ENCODE measurements at regions not wholly inside any gene's neighbourhood (a gene's known extent, or its start where the extent isn't known, plus 50 kb on each side); places are given as distances from the start of the nearest gene placed in this dataset.

- H3K27ac ChIP-seq, result no peak overlapping the region
- TF ChIP-seq CTCF (IDR thresholded peaks at IDR 0.05) (no peak), EP300 (IDR thresholded peaks at IDR 0.05) (no peak), POLR2A (IDR thresholded peaks at IDR 0.05) (no peak)
- no peak overlapping the region for H3K4me3 ChIP-seq
- H3K27me3 ChIP-seq, result no peaks in the 10 kb centered on the region
- no peaks in the 10 kb centered on the region for H3K36me3 ChIP-seq
- no peak for DNase-seq
- intact Hi-C loops (cut with DNase I), result no loop called here
- 62 to 74% (median 69%) methylated on average over 9 of the region's 9 CpGs for WGBS, 3 donors
- no peaks in the 10 kb centered on the region for H3K4me1 ChIP-seq (ENCODE audit: insufficient read depth)
- H3K9me3 ChIP-seq, result no peaks in the 10 kb centered on the region
Observed at GRCh38 chr7:51949726-51950644, 633.4 kb upstream of the COBL start.

GRCh38 chr7:51930834-51931233 lies 614.2 kb upstream of the COBL start:
- H3K27me3 ChIP-seq, result no peaks in the 10 kb centered on the region
- whole genome bisulfite sequencing, 3 donors, result 57 to 72% (median 62%) methylated on average over 2 of the region's 2 CpGs
- no peak for DNase-seq
- H3K27ac ChIP-seq, result no peak overlapping the region
- H3K4me1 ChIP-seq (ENCODE audit: insufficient read depth), result no peaks in the 10 kb centered on the region
- H3K36me3 ChIP-seq, result no peaks in the 10 kb centered on the region
- H3K4me3 ChIP-seq, result no peak overlapping the region
- no peak for TF ChIP-seq POLR2A (IDR thresholded peaks at IDR 0.05)
- no peak for TF ChIP-seq EP300 (IDR thresholded peaks at IDR 0.05)
- TF ChIP-seq CTCF (IDR thresholded peaks at IDR 0.05), result no peak
- H3K9me3 ChIP-seq, result no peaks in the 10 kb centered on the region
- intact Hi-C loops (cut with DNase I), result no loop called here

- TF ChIP-seq EP300 (IDR thresholded peaks at IDR 0.05), result no peak
- no peak for TF ChIP-seq POLR2A (IDR thresholded peaks at IDR 0.05)
- TF ChIP-seq CTCF (IDR thresholded peaks at IDR 0.05), result no peak
- Histone ChIP-seq H3K27ac (no peak overlapping the region), H3K4me1 (ENCODE audit: insufficient read depth) (no peaks in the 10 kb centered on the region), H3K4me3 (no peak overlapping the region), H3K36me3 (no peaks in the 10 kb centered on the region), H3K27me3 (no peaks in the 10 kb centered on the region), H3K9me3 (no peaks in the 10 kb centered on the region)
- no peak for DNase-seq
- 50% methylated on average over 2 of the region's 2 CpGs for WGBS, 3 donors
- intact Hi-C loops (cut with DNase I), result no loop called here
Observed at GRCh38 chr7:51929818-51930217, 613.2 kb upstream of the COBL start.

- WGBS, 3 donors, result 79 to 85% (median 79%) methylated on average over 6 of the region's 6 CpGs
- intact Hi-C loops (cut with DNase I), result no loop called here
Observed at GRCh38 chr7:51927738-51928137, 611.1 kb upstream of the COBL start.

More at GRCh38 chr7:51927738-51928137, 611.1 kb upstream of the COBL start:
- no peak overlapping the region for H3K27ac ChIP-seq
- no peaks in the 10 kb centered on the region for H3K4me1 ChIP-seq (ENCODE audit: insufficient read depth)
- no peaks in the 10 kb centered on the region for H3K27me3 ChIP-seq
- no peaks in the 10 kb centered on the region for H3K36me3 ChIP-seq
- no peaks in the 10 kb centered on the region for H3K9me3 ChIP-seq
- H3K4me3 ChIP-seq, result no peak overlapping the region
- no peak for DNase-seq
- TF ChIP-seq POLR2A (IDR thresholded peaks at IDR 0.05), result no peak
- no peak for TF ChIP-seq EP300 (IDR thresholded peaks at IDR 0.05)
- no peak for TF ChIP-seq CTCF (IDR thresholded peaks at IDR 0.05)
